Breast epithelium (tissue), 3 donors: ENCODE measurements at regions not wholly inside any gene's neighbourhood (a gene's known extent, or its start where the extent isn't known, plus 50 kb on each side); places are given as distances from the start of the nearest gene placed in this dataset.

Experiments
- POLR2A ChIP-seq: fragments of 450-650 bp; IDR thresholded peaks from one replicate; pipeline ENCODE4 v1.6.1; 2016; ENCODE audit warnings: antibody characterized with exemption, mild to moderate bottlenecking, moderate library complexity
- POLR2AphosphoS5 ChIP-seq, 3 donors: sonication (generic); formaldehyde crosslinking; IDR thresholded peaks; one replicate each; pipeline ENCODE4 v1.6.1; 2017; ENCODE audit warnings: antibody characterized with exemption in 3 of 3
- TF ChIP-seq, protein P1 (sequence below), 3 donors: fragments of 450-650 bp; IDR thresholded peaks; one replicate each; pipeline ENCODE4 v1.5.1; 2016 to 2017; ENCODE audit warnings: antibody characterized with exemption in 3 of 3, mild to moderate bottlenecking in 3 of 3, moderate library complexity in 3 of 3

DNA sequence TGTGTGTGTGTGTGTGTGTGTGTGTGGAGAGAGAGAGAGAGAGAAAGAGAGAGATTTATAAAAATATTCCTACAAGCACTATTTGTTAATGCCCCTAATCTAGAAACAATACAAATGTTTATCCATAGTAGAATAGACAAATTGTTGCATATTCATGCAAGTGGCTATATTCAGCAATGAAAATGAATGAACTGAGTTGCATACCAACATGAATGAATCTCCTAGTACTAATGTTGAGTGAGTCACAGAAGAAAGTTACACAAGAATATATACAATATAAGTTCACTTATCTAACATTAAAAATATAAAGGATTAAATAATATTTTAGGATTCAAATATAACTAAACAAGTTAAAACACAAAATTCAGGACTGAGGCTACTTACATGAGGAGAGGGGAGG is 456.8 kb upstream of the AMOT start:
- TF ChIP-seq, protein P1, sequence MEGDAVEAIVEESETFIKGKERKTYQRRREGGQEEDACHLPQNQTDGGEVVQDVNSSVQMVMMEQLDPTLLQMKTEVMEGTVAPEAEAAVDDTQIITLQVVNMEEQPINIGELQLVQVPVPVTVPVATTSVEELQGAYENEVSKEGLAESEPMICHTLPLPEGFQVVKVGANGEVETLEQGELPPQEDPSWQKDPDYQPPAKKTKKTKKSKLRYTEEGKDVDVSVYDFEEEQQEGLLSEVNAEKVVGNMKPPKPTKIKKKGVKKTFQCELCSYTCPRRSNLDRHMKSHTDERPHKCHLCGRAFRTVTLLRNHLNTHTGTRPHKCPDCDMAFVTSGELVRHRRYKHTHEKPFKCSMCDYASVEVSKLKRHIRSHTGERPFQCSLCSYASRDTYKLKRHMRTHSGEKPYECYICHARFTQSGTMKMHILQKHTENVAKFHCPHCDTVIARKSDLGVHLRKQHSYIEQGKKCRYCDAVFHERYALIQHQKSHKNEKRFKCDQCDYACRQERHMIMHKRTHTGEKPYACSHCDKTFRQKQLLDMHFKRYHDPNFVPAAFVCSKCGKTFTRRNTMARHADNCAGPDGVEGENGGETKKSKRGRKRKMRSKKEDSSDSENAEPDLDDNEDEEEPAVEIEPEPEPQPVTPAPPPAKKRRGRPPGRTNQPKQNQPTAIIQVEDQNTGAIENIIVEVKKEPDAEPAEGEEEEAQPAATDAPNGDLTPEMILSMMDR (IDR thresholded peaks at IDR 0.05) = no peak
- no peak for TF ChIP-seq POLR2A
- TF ChIP-seq POLR2AphosphoS5 (IDR thresholded peaks at IDR 0.05) = no peak
